CD4-positive, alpha-beta T cell treated with Interleukin-17A for 4 hours (primary cell): ENCODE measurements at regions not wholly inside any gene's neighbourhood (a gene's known extent, or its start where the extent isn't known, plus 50 kb on each side); places are given as distances from the start of the nearest gene placed in this dataset.

Experiments
- DNase-seq: peaks from one replicate; pipeline ENCODE4 v3.0.0-alpha.2; 2020; ENCODE audit warnings: mixed read lengths

DNA sequence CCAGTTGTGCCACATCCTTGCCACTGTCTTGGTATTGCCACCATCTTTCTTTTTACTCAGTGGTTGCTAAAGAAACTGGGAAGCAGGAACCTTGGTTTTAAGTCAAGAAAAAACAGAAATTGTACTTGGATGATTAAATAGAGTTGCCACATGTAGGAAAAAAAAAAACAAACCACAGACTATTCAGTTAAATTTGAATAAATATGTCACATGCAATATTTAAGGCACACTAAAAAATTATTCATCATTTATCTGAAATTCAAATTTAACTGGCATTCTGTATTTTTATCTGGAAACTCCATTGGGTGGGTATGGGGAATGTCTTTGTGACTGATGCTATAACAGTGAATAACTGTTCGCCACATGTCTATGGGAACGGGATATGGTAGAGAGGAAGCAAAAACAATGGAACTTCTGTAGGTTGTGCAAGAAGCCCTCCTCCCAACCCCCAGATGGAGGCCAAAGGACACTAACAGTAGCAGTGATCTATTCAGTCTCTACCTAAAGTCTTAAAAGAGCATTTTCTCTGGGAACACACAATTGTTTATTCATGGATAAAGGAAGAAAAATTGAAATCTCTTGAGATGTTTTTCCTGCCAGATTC lies 57.0 kb upstream of the PLAC8 start:
- no peak for DNase-seq

DNA sequence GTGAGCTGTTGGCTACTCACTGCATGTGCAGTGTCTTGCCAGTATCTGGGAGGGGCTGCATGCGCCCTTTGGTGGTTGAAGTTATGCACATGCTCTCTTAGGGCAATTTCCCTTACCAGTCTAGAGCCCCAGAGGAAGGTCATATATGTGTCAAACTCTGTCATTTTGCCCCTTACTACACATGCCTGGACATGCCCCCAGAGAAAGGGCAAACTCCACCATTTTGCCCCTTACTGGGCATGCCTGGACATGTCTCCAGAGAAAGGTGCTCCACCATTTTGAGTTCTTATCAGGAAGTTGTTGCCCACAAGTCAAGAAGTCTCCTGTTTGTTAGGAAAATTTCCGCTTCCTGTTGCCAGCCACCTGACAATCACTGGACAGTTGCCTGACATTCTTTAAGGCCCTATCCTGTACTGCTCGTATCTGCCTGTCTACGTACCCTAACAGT lies 56.4 kb upstream of the PLAC8 start:
- no peak for DNase-seq
